ENCODE measurements at regions not wholly inside any gene's neighbourhood (a gene's known extent, or its start where the extent isn't known, plus 50 kb on each side); places are given as distances from the start of the nearest gene placed in this dataset.

DNA sequence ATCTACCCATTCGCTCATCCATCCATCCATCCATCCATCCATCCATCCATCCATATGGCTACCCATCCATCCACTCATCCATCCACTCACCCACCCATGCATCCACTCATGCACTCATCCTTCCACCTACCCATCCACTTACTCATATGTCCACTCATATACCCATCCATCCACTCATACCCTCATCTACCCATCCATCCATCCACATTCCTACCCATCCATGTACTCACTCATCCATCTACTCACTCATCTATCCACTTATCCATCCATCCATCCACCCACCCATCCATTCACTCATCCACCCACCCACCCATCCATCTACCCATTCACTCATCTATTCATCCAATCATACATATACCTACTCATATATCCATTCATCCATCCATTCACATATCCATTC is 112.0 kb downstream of the RBFOX3 start:
- no peak overlapping the region for H2AFZ ChIP-seq (ENCODE audit: low read depth, low read length)
- no peaks in the 10 kb centered on the region for H3K9me3 ChIP-seq (ENCODE audit: low read length)
- no peaks in the 10 kb centered on the region for H3K4me1 ChIP-seq (ENCODE audit: insufficient read depth, low read length)
- H3K36me3 ChIP-seq (ENCODE audit: insufficient read depth, low read length) = no peaks in the 10 kb centered on the region
- no peaks in the 10 kb centered on the region for H3K27me3 ChIP-seq (ENCODE audit: insufficient read depth, low read length)
- H3K4me3 ChIP-seq (ENCODE audit: low read length) = no peak overlapping the region

DNA sequence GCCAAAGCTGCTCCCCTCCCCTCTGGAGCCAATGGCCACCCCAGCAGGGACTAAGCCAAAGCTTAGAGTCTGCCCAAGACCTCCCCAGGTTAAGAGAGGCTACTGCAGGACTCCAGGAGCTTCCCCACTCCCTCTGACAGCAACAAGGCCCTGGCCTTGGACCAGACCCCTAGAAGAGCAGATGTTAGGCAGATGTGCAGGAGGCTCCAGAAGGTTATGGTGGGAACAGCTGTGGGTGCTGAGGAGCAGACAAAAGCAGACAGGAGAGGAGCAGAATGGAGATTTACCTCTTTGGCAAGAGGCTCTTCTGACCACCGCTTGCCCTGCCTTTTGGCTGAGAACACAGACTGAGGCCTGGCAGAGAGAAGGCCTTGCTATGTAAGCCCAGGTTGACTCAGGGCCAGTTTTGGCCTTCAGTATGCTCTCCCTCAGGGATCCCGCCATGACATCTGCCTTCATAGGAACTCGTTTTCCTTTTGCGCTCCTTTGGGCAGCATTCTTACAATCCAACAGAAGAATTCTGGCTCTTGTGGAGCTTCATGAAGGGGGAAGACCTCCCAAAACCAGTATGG is 113.0 kb downstream of the RBFOX3 start:
- H2AFZ ChIP-seq (ENCODE audit: low read depth, low read length) = no peak overlapping the region
- H3K9me3 ChIP-seq (ENCODE audit: low read length) = no peaks in the 10 kb centered on the region
- H3K36me3 ChIP-seq (ENCODE audit: insufficient read depth, low read length) = no peaks in the 10 kb centered on the region
- H3K4me1 ChIP-seq (ENCODE audit: insufficient read depth, low read length) = no peaks in the 10 kb centered on the region
- no peak overlapping the region for H3K4me3 ChIP-seq (ENCODE audit: low read length)
- H3K27me3 ChIP-seq (ENCODE audit: insufficient read depth, low read length) = no peaks in the 10 kb centered on the region

DNA sequence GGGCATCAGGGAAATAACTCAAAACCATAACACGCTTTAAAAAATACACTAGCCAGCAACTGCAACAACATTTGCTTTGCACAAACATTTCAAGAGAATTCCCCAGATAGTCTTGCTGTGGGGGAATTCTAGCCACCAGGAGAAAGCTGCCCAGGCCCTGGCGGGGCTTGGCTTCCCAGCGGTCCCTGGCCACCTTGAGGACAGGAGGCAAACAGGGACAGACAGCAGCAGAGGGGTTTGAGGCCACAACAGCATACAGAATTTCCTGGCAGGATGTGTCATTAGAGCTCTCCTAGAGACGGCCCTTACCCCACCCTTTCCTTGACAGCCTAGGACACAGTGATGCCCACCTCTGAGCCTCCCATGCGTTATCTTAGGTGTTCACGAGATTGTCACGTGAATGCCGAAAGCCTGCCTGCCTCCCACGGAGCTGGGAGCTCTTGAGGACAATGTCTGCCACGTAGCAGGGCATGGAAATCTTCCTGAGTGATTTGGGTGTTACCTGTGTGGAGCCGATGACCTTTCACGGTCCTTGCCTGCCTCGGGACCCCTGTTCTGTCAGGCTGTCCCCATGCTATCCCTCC is 114.3 kb downstream of the RBFOX3 start:
- Histone ChIP-seq H3K4me3 (ENCODE audit: low read length) (no peak overlapping the region), H3K36me3 (ENCODE audit: insufficient read depth, low read length) (no peaks in the 10 kb centered on the region), H2AFZ (ENCODE audit: low read depth, low read length) (no peak overlapping the region), H3K27me3 (ENCODE audit: insufficient read depth, low read length) (no peaks in the 10 kb centered on the region), H3K4me1 (ENCODE audit: insufficient read depth, low read length) (no peaks in the 10 kb centered on the region), H3K9me3 (ENCODE audit: low read length) (no peaks in the 10 kb centered on the region)

DNA sequence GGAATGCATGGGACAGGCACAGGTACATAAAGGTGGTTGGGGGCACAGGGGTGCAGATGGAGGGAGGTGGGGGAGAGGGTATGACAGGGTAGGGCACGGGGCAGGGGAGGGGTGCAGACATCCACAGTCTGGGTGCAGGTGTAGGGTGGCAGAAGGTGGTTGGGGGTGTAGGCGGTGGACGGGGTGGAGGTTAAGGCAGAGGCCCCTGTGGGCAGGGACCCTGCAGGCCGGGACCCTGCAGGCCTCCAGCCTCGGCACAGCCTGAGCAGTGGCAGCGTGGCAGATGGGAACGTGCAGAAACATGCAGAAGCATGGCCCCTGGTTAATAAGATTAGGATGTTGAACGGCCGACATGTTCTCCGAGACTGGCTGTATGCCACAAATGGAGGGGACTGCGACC is 115.2 kb downstream of the RBFOX3 start:
- H2AFZ ChIP-seq (ENCODE audit: low read depth, low read length) = no peak overlapping the region
- H3K4me1 ChIP-seq (ENCODE audit: insufficient read depth, low read length) = no peaks in the 10 kb centered on the region
- H3K36me3 ChIP-seq (ENCODE audit: insufficient read depth, low read length) = no peaks in the 10 kb centered on the region
- no peak overlapping the region for H3K4me3 ChIP-seq (ENCODE audit: low read length)
- no peaks in the 10 kb centered on the region for H3K9me3 ChIP-seq (ENCODE audit: low read length)
- H3K27me3 ChIP-seq (ENCODE audit: insufficient read depth, low read length) = no peaks in the 10 kb centered on the region

DNA sequence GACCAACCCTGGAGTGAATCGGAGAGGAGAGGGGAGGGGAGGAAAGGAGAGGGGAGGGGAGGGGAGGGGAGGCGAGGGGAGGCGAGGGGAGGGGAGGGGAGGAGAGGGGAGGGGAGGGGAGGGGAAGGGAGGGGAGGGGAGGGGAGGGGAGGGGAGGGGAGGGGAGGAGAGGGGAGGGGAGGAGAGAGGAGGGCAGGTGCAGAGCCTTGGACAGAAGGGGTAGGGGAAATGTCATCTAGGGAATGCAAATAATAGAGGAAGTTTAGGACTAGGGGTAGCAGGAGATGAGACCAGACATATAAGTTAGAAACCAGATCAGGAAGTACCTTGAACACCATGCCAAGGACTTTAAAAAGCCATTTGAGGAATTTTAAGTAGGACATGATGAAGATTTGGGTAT is 119.8 kb downstream of the RBFOX3 start:
- Histone ChIP-seq H3K36me3 (ENCODE audit: insufficient read depth, low read length) (no peaks in the 10 kb centered on the region), H3K9me3 (ENCODE audit: low read length) (no peaks in the 10 kb centered on the region), H3K27me3 (ENCODE audit: insufficient read depth, low read length) (peaks cover 2% of the 10 kb centered on the region), H3K4me1 (ENCODE audit: insufficient read depth, low read length) (no peaks in the 10 kb centered on the region), H2AFZ (ENCODE audit: low read depth, low read length) (no peak overlapping the region), H3K4me3 (ENCODE audit: low read length) (no peak overlapping the region)

DNA sequence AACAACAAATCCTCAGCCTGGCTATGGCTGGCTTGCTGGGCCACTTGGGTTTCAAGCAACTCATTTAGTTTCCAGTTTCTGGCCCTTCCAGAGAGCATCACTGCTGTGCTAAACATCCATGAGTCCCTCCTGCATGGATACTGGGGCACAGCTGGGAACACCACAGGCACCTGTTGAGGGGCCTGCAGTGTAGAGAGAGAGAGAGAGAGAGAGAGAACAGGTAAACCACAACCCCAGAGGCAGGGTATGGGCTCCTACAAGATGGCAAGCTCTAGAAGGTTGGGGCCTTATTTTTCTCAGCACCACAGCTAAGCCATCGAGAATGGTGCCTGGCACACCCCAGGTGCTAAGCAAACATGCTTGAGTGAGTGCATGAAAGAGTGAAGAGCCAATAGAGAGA is 120.3 kb downstream of the RBFOX3 start:
- peaks cover 6% of the 10 kb centered on the region for H3K27me3 ChIP-seq (ENCODE audit: insufficient read depth, low read length)
- H3K4me3 ChIP-seq (ENCODE audit: low read length) = no peak overlapping the region
- no peaks in the 10 kb centered on the region for H3K9me3 ChIP-seq (ENCODE audit: low read length)
- no peaks in the 10 kb centered on the region for H3K4me1 ChIP-seq (ENCODE audit: insufficient read depth, low read length)
- no peak overlapping the region for H2AFZ ChIP-seq (ENCODE audit: low read depth, low read length)
- no peaks in the 10 kb centered on the region for H3K36me3 ChIP-seq (ENCODE audit: insufficient read depth, low read length)

DNA sequence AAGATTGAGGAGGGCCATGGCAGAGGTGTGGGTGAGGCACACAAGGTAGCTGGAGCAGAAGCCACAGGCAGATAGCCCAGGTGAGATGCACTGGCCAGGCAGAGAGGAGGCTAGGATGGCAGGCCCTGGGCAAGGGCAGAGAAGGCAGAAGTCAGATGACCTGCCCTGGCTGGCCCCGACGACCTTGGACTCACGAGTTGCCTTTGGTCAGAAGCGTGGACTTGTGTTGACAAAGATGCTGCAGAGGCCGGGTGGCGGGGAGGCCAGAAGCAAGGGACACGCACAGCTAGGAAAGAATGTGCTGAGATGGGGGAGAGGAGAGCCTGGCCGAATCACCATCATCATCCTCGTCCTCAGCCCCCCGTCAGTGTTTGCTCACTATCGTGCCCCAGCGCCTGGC is 123.7 kb downstream of the RBFOX3 start:
- H3K27me3 ChIP-seq (ENCODE audit: insufficient read depth, low read length) = peaks cover 13% of the 10 kb centered on the region
- H3K36me3 ChIP-seq (ENCODE audit: insufficient read depth, low read length) = no peaks in the 10 kb centered on the region

DNA sequence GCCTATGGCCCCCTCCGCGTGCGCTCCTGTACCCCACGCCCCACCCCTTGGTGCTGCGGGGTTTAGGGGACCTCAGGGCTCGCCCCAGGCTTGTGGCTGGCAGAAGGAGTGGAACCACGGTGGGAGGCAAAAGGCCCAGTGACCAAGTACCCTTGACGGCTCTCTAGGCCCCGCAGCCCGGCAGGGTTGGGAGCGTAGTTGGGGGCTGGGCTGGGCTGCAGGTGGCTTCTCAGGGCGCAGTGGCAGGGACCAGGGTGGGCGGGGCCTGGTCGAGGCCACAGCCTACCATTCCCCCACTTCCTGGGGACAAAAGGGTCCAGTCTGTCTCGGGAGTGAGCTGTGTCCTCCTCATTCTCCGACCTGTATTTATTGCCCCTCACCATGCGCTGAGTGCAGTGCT is 124.9 kb downstream of the RBFOX3 start:
- Histone ChIP-seq H2AFZ (ENCODE audit: low read depth, low read length) (no peak overlapping the region), H3K4me3 (ENCODE audit: low read length) (no peak overlapping the region), H3K9me3 (ENCODE audit: low read length) (no peaks in the 10 kb centered on the region), H3K4me1 (ENCODE audit: insufficient read depth, low read length) (no peaks in the 10 kb centered on the region), H3K36me3 (ENCODE audit: insufficient read depth, low read length) (no peaks in the 10 kb centered on the region), H3K27me3 (ENCODE audit: insufficient read depth, low read length) (peaks cover 13% of the 10 kb centered on the region)

More for the DNA sequence above, 123.7 kb downstream of the RBFOX3 start:
- no peaks in the 10 kb centered on the region for H3K4me1 ChIP-seq (ENCODE audit: insufficient read depth, low read length)
- no peak overlapping the region for H2AFZ ChIP-seq (ENCODE audit: low read depth, low read length)
- H3K9me3 ChIP-seq (ENCODE audit: low read length) = no peaks in the 10 kb centered on the region
- H3K4me3 ChIP-seq (ENCODE audit: low read length) = no peak overlapping the region

DNA sequence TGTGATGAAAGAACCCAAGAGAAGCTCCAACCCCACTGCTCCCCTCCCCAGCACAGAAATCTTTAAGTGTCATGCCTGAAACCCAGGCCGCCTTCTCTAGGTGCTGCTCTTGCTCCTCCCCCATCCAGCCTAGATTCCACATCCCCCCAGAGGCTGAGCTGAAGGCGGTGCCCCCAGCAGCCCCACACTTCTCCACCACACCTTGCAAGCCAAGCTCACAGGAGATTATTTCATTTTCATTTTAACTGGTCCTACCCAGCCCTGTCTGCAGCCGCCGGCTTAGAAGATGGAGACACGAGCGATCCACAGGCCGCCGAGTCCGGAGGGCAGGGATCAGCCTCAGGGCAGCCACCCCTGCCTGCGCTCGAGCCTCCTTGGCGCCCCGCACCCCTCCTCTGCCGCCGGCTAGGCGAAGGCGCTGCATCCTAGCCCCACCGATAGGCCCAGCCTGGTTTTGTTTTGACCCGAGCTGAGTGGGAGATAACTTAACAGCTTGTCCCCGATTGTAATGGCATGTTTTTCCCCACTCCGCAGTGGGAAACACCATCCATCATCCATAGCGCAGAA is 125.3 kb downstream of the RBFOX3 start:
- Histone ChIP-seq H3K9me3 (ENCODE audit: low read length) (no peaks in the 10 kb centered on the region), H3K36me3 (ENCODE audit: insufficient read depth, low read length) (no peaks in the 10 kb centered on the region), H3K4me3 (ENCODE audit: low read length) (no peak overlapping the region), H3K27me3 (ENCODE audit: insufficient read depth, low read length) (peaks cover 13% of the 10 kb centered on the region), H2AFZ (ENCODE audit: low read depth, low read length) (no peak overlapping the region), H3K4me1 (ENCODE audit: insufficient read depth, low read length) (no peaks in the 10 kb centered on the region)

DNA sequence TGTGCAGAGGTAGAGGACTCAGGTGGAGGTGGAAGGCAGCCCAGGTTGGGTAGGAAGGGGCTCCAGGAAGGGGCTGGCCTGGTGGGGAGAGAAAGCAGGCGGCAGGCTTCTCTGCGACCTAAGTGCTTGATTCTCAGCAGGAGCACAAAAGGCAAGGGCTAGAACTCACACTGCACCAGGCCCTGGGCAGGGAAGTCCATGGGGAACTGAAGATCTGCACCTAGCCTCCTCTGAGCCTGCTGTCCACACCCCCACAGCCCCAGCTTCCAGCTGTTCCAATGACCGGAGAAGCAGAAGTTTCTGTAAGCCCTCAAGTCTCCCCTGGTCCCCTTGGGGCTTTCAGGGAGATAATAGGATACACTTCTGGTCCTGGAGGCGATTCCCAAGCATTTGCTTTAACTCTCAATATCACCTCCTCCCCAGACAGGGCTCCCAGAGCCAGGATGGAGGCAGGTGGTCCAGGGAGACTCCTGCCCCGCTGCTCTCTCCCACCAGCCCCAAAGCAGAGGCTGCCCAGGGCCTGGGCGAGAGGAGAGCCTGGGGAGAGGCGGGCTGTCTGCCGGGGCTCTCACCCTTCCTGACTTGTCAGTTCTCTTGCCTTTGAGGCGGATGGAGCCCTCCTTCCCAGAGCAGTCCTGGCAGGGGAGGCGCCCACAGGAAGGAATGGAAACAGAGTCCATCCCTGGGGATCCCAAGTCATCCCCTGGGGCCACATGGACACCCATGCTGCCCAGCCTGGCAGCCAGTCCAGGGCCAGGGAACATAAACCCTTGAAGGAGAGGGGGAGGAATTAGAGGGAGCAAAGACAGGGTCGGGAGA is 126.0 kb downstream of the RBFOX3 start:
- H3K36me3 ChIP-seq (ENCODE audit: insufficient read depth, low read length) = no peaks in the 10 kb centered on the region
- no peaks in the 10 kb centered on the region for H3K9me3 ChIP-seq (ENCODE audit: low read length)
- H3K4me1 ChIP-seq (ENCODE audit: insufficient read depth, low read length) = no peaks in the 10 kb centered on the region
- no peak overlapping the region for H2AFZ ChIP-seq (ENCODE audit: low read depth, low read length)
- no peak overlapping the region for H3K4me3 ChIP-seq (ENCODE audit: low read length)
- H3K27me3 ChIP-seq (ENCODE audit: insufficient read depth, low read length) = peaks cover 13% of the 10 kb centered on the region

DNA sequence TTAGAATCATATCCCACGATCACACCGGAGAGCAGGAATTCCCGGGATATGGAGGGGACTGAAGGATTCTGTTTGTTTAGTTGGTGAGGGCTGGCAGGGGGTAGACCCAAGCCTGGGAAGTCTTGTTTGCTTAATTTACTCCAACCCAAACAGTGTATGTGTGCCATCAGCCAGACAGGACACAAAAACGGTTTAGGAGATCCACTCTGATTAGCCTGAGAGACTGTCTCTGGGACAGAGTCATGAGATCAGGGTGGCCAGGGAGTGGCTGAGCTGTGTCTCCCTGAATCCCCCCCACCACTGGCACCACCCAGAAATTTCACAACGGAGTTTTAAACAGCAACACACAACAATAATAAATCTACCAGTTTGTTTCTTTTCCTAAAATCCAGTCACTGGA is 127.0 kb downstream of the RBFOX3 start:
- no peaks in the 10 kb centered on the region for H3K4me1 ChIP-seq (ENCODE audit: insufficient read depth, low read length)
- H3K4me3 ChIP-seq (ENCODE audit: low read length) = no peak overlapping the region
- H2AFZ ChIP-seq (ENCODE audit: low read depth, low read length) = no peak overlapping the region
- no peaks in the 10 kb centered on the region for H3K9me3 ChIP-seq (ENCODE audit: low read length)
- H3K27me3 ChIP-seq (ENCODE audit: insufficient read depth, low read length) = peaks cover 13% of the 10 kb centered on the region
- no peaks in the 10 kb centered on the region for H3K36me3 ChIP-seq (ENCODE audit: insufficient read depth, low read length)

DNA sequence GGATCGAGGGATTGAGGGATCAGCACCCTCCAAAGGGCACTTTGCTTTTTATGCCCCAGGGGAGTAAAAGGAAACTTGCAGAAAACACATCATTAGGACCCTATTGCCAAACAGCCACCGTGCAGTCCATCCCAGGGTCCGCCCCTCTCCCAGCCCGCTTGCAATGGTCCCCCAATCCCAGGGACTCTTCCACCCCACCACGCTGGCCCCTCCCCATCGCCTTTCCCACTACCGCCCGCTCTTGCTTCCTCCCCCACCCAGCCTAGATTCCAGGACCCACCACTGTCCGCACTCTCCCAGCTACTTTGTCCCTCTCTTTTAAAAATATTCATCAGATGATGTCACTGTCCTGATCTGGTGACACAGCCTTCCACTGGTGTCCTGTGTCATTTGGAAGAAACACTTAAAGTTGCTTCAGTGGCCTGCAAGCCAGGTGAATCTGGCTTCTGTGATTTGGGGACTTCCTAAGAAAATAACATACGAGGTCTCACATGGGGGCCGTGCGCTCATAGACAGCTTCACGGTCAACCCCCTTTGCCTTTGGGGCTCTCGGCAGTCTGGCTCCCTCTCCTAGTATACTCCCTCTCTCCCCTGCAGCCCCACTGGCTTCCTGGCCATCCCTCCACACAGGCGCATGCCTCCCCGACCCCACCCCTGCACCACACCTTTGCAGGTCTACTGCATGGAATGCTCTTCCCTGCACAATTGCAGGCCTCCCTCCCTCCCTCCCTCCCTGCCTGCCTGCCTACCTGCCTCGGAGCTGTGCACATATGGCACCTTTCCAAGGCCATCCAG is 127.9 kb downstream of the RBFOX3 start:
- Histone ChIP-seq H3K4me3 (ENCODE audit: low read length) (no peak overlapping the region), H3K36me3 (ENCODE audit: insufficient read depth, low read length) (no peaks in the 10 kb centered on the region), H3K27me3 (ENCODE audit: insufficient read depth, low read length) (peaks cover 11% of the 10 kb centered on the region), H3K9me3 (ENCODE audit: low read length) (no peaks in the 10 kb centered on the region), H3K4me1 (ENCODE audit: insufficient read depth, low read length) (no peaks in the 10 kb centered on the region), H2AFZ (ENCODE audit: low read depth, low read length) (no peak overlapping the region)

DNA sequence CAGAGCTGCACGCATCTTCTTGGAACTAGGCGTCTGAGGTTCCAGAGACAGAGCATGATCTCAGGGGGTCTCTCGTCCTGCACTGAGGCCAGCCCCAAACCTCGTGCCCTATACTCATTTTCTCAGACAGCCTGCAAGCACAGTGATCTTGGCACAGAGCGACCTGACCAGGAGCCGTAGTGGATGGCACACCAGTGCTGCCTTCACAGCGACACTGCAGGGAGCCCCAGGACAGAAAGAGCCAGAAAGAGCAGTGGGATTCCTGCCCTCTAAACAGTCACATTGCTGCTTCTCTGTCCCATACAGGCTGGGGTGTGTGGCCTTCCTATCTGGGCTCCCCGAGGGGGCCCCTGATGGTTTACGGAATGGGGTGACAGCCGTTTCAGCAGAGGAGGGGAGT is 131.0 kb downstream of the RBFOX3 start:
- no peaks in the 10 kb centered on the region for H3K9me3 ChIP-seq (ENCODE audit: low read length)
- H2AFZ ChIP-seq (ENCODE audit: low read depth, low read length) = no peak overlapping the region
- H3K36me3 ChIP-seq (ENCODE audit: insufficient read depth, low read length) = no peaks in the 10 kb centered on the region
- no peak overlapping the region for H3K4me3 ChIP-seq (ENCODE audit: low read length)
- H3K4me1 ChIP-seq (ENCODE audit: insufficient read depth, low read length) = no peaks in the 10 kb centered on the region
- H3K27me3 ChIP-seq (ENCODE audit: insufficient read depth, low read length) = peaks cover 4% of the 10 kb centered on the region
